Epithelial cell of esophagus (primary cell): ENCODE measurements at regions not wholly inside any gene's neighbourhood (a gene's known extent, or its start where the extent isn't known, plus 50 kb on each side); places are given as distances from the start of the nearest gene placed in this dataset.

Source experiments
- DNase-seq: peaks from one replicate; pipeline ENCODE4 v3.0.0; 2010; ENCODE audit warnings: low read depth
- H3K4me3 ChIP-seq: 2 replicates; pipeline ENCODE4 v1.5.1; 2011; ENCODE audit warnings: mild to moderate bottlenecking, low read length, control low read depth
- TF ChIP-seq, protein P1 (sequence below): IDR thresholded peaks from 2 replicates; pipeline ENCODE4 v1.5.1; 2011; ENCODE audit warnings: low read depth, mild to moderate bottlenecking, low read length, control low read depth, inconsistent platforms; ENCODE audit not compliant: insufficient read depth; ENCODE audit errors: missing control alignments

GRCh38 chr19:30742406-30742938 is 370.3 kb downstream of the ZNF536 start:
- no peak for DNase-seq

DNA sequence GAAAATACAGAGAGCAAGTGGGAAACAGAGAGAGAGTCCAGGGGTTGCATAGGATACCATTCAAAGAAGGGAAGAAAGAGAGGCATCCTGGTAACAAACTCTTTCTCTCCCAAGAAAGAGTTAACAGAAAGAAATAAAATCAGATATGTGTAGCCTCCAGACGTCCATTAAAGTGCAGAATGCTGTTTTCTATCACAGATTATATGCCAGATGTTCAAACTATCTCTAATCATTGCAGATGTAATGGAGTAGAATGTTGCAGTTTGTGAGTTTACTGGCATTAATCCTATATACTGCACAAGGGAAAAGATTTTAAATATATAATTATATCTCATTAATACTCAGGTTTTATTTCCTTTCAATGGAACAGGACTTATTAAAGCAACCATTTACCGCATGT is 369.4 kb downstream of the ZNF536 start:
- no peak overlapping the region for H3K4me3 ChIP-seq
- TF ChIP-seq, protein P1, sequence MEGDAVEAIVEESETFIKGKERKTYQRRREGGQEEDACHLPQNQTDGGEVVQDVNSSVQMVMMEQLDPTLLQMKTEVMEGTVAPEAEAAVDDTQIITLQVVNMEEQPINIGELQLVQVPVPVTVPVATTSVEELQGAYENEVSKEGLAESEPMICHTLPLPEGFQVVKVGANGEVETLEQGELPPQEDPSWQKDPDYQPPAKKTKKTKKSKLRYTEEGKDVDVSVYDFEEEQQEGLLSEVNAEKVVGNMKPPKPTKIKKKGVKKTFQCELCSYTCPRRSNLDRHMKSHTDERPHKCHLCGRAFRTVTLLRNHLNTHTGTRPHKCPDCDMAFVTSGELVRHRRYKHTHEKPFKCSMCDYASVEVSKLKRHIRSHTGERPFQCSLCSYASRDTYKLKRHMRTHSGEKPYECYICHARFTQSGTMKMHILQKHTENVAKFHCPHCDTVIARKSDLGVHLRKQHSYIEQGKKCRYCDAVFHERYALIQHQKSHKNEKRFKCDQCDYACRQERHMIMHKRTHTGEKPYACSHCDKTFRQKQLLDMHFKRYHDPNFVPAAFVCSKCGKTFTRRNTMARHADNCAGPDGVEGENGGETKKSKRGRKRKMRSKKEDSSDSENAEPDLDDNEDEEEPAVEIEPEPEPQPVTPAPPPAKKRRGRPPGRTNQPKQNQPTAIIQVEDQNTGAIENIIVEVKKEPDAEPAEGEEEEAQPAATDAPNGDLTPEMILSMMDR: no peak
- DNase-seq: no peak

More at GRCh38 chr19:30742406-30742938, 370.3 kb downstream of the ZNF536 start:
- TF ChIP-seq, protein P1: no peak
- no peak overlapping the region for H3K4me3 ChIP-seq

DNA sequence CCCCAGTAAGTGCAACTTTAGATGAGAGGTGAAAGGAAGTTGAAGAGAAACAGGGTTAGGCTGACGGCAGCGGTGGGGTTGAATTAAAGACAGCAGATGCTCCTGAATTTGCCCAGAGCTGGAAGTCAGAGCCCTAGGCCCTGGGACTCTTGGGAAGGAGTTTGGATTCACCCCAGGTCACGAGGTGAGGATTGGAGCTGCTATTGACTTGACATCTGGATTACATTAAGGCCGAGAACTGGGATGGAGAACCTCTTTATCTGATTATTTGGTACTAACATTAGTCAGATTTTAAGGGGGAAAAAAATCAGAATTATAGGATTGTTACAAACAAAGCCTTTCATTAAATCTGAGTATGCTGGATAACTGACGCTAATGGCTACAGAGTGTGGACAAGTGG is 367.2 kb downstream of the ZNF536 start:
- no peak overlapping the region for H3K4me3 ChIP-seq
- no peak for DNase-seq
- TF ChIP-seq, protein P1: no peak

- TF ChIP-seq, protein P1: no peak
- no peak overlapping the region for H3K4me3 ChIP-seq
- no peak for DNase-seq
Observed at GRCh38 chr19:30738047-30738446, 365.9 kb downstream of the ZNF536 start.

DNA sequence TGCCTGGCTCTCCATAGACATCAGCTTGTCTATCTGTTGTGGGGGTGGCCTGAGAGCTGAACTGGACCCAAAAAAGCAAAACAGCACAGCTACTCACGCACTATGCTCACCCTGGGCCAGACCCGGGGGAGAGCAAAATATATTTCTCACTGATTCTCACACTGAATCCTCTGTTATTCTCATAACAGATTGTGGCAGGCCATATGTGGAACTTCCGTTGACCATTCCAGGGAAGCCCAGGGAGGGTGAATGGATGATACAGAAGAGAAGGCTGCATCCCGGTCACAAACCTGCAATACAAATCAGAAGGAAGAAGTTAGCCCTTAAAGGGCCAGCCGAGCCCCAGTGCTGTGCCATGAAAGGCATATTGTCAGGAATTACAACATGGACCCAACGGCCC is 362.5 kb downstream of the ZNF536 start:
- no peak overlapping the region for H3K4me3 ChIP-seq
- TF ChIP-seq, protein P1: no peak
- no peak for DNase-seq

GRCh38 chr19:30733826-30734550 is 361.8 kb downstream of the ZNF536 start:
- TF ChIP-seq, protein P1: no peak
- no peak for DNase-seq
- H3K4me3 ChIP-seq: no peak overlapping the region

GRCh38 chr19:30731591-30731990 is 359.4 kb downstream of the ZNF536 start:
- no peak for DNase-seq
- H3K4me3 ChIP-seq: no peak overlapping the region
- TF ChIP-seq, protein P1: no peak
